SK-N-SH treated with all-trans-retinoic acid at 6 μM for 48 hours (cell line): ENCODE measurements at regions not wholly inside any gene's neighbourhood (a gene's known extent, or its start where the extent isn't known, plus 50 kb on each side); places are given as distances from the start of the nearest gene placed in this dataset.

Experiments used
- ATAC-seq: fragments of 200-7000 bp; cut with Tn5 transposase; 3 replicates; pipeline ENCODE4 v1.9.1; 2020; ENCODE audit warnings: mild to moderate bottlenecking, moderate library complexity
- ARNTL ChIP-seq: fragments of 450-650 bp; formaldehyde crosslinking; IDR thresholded peaks from 2 replicates; pipeline ENCODE4 v1.5.0; 2020; ENCODE audit warnings: low read depth, mild to moderate bottlenecking, moderate library complexity, borderline replicate concordance
- BACH2 ChIP-seq: fragments of 250-450 bp; sonication (Bioruptor Pico); IDR thresholded peaks from 2 replicates; pipeline ENCODE4 v1.9.0; 2021; ENCODE audit warnings: mild to moderate bottlenecking, borderline replicate concordance
- CSDC2 ChIP-seq: fragments of 250-450 bp; sonication (Bioruptor Pico); IDR thresholded peaks from 2 replicates; pipeline ENCODE4 v1.5.0; 2020; ENCODE audit warnings: mild to moderate bottlenecking, moderate library complexity
- CSRNP3 ChIP-seq: fragments of 250-450 bp; sonication (Bioruptor Pico); IDR thresholded peaks from 2 replicates; pipeline ENCODE4 v1.5.1; 2021; ENCODE audit warnings: mild to moderate bottlenecking, moderate library complexity
- ESRRG ChIP-seq: fragments of 250-450 bp; sonication (Bioruptor Pico); IDR thresholded peaks from 2 replicates; pipeline ENCODE4 v1.6.1; 2021; ENCODE audit warnings: mild to moderate bottlenecking
- GLIS3 ChIP-seq: fragments of 250-450 bp; sonication (Bioruptor Pico); IDR thresholded peaks from 2 replicates; pipeline ENCODE4 v1.5.0; 2020; ENCODE audit warnings: mild to moderate bottlenecking, moderate library complexity
- ISL1 ChIP-seq: fragments of 250-450 bp; sonication (Bioruptor Pico); IDR thresholded peaks from 2 replicates; pipeline ENCODE4 v2.1.2; 2022; ENCODE audit warnings: mild to moderate bottlenecking, moderate library complexity
- OSR1 ChIP-seq: fragments of 250-450 bp; sonication (Bioruptor Pico); IDR thresholded peaks from 2 replicates; pipeline ENCODE4 v1.8.0; 2022; ENCODE audit warnings: moderate library complexity, mild to moderate bottlenecking, inconsistent platforms
- PATZ1 ChIP-seq: fragments of 250-450 bp; sonication (Bioruptor Pico); IDR thresholded peaks from 2 replicates; pipeline ENCODE4 v1.8.0; 2020; ENCODE audit warnings: mild to moderate bottlenecking, moderate library complexity, borderline replicate concordance
- POU6F1 ChIP-seq: fragments of 250-450 bp; sonication (Bioruptor Pico); IDR thresholded peaks from 2 replicates; pipeline ENCODE4 v1.8.0; 2021; ENCODE audit warnings: low read depth, mild to moderate bottlenecking, moderate library complexity, borderline replicate concordance
- PPARA ChIP-seq: fragments of 250-450 bp; sonication (Bioruptor Pico); IDR thresholded peaks from 2 replicates; pipeline ENCODE4 v1.5.0; 2020; ENCODE audit warnings: mild to moderate bottlenecking, borderline replicate concordance
- RARB ChIP-seq: fragments of 250-450 bp; sonication (Bioruptor Pico); IDR thresholded peaks from 2 replicates; pipeline ENCODE4 v1.8.0; 2021; ENCODE audit warnings: mild to moderate bottlenecking, moderate library complexity
- SNAI2 ChIP-seq: fragments of 250-450 bp; sonication (Bioruptor Pico); IDR thresholded peaks from 2 replicates; pipeline ENCODE4 v1.5.0; 2020; ENCODE audit warnings: mild to moderate bottlenecking, moderate library complexity
- TCF4 ChIP-seq: fragments of 250-450 bp; sonication (Bioruptor Pico); IDR thresholded peaks from 2 replicates; pipeline ENCODE4 v1.8.0; 2021; ENCODE audit warnings: mild to moderate bottlenecking, moderate library complexity, borderline replicate concordance
- TOX ChIP-seq: fragments of 250-450 bp; sonication (Bioruptor Pico); IDR thresholded peaks from 2 replicates; pipeline ENCODE4 v1.8.0; 2021; ENCODE audit warnings: mild to moderate bottlenecking, moderate library complexity, borderline replicate concordance
- TSHZ2 ChIP-seq: fragments of 250-450 bp; sonication (Bioruptor Pico); IDR thresholded peaks from 2 replicates; pipeline ENCODE4 v1.5.0; 2020; ENCODE audit warnings: mild to moderate bottlenecking, moderate library complexity
- ZC3H10 ChIP-seq: fragments of 250-450 bp; sonication (Bioruptor Pico); IDR thresholded peaks from 2 replicates; pipeline ENCODE4 v1.5.1; 2021; ENCODE audit warnings: mild to moderate bottlenecking, moderate library complexity
- ZFP3 ChIP-seq: fragments of 250-450 bp; sonication (Bioruptor Pico); IDR thresholded peaks from 2 replicates; pipeline ENCODE4 v1.5.0; 2020; ENCODE audit warnings: mild to moderate bottlenecking, moderate library complexity
- ZFP30 ChIP-seq: fragments of 450-650 bp; formaldehyde crosslinking; IDR thresholded peaks from 2 replicates; pipeline ENCODE4 v1.5.0; 2022; ENCODE audit warnings: mild to moderate bottlenecking, moderate library complexity
- ZNF70 ChIP-seq: fragments of 450-650 bp; formaldehyde crosslinking; IDR thresholded peaks from 2 replicates; pipeline ENCODE4 v1.5.0; 2020; ENCODE audit warnings: mild to moderate bottlenecking, moderate library complexity
- ZNF8 ChIP-seq: fragments of 450-650 bp; formaldehyde crosslinking; IDR thresholded peaks from 2 replicates; pipeline ENCODE4 v1.5.0; 2020; ENCODE audit warnings: mild to moderate bottlenecking, moderate library complexity

GRCh38 chr11:92409355-92409754, 184.7 kb downstream of the FAT3 start:
- TF ChIP-seq ZC3H10 (CRISPR knock-in tag), result no peak
- TF ChIP-seq SNAI2 (CRISPR knock-in tag), result no peak
- no peak for TF ChIP-seq ZFP3 (CRISPR knock-in tag)
- TF ChIP-seq RARB (CRISPR knock-in tag), result no peak
- TF ChIP-seq ISL1 (CRISPR knock-in tag), result no peak
- TF ChIP-seq ARNTL, result no peak
- TF ChIP-seq CSRNP3 (CRISPR knock-in tag), result no peak
- TF ChIP-seq TSHZ2 (CRISPR knock-in tag), result no peak
- no peak for TF ChIP-seq GLIS3
- no peak for TF ChIP-seq TOX
- no peak for TF ChIP-seq ZFP30 (CRISPR knock-in tag)
- TF ChIP-seq PPARA (CRISPR knock-in tag), result no peak
- no peak for TF ChIP-seq OSR1 (CRISPR knock-in tag)
- TF ChIP-seq ZNF70, result no peak
- TF ChIP-seq CSDC2, result no peak
- no peak for TF ChIP-seq TCF4 (CRISPR knock-in tag)
- ATAC-seq, result no peak

- no peak for TF ChIP-seq TSHZ2 (CRISPR knock-in tag)
- no peak for TF ChIP-seq ZNF8
- TF ChIP-seq PPARA (CRISPR knock-in tag), result no peak
- no peak for TF ChIP-seq TCF4 (CRISPR knock-in tag)
- TF ChIP-seq BACH2 (CRISPR knock-in tag), result no peak
- no peak for TF ChIP-seq ISL1 (CRISPR knock-in tag)
- TF ChIP-seq RARB (CRISPR knock-in tag), result no peak
- no peak for TF ChIP-seq PATZ1
- no peak for TF ChIP-seq GLIS3
- no peak for TF ChIP-seq ZFP30 (CRISPR knock-in tag)
- no peak for TF ChIP-seq CSRNP3 (CRISPR knock-in tag)
- TF ChIP-seq ESRRG, result no peak
- TF ChIP-seq ZFP3 (CRISPR knock-in tag), result no peak
- no peak for TF ChIP-seq OSR1 (CRISPR knock-in tag)
- no peak for TF ChIP-seq TOX
- no peak for TF ChIP-seq ARNTL
- TF ChIP-seq POU6F1 (CRISPR knock-in tag), result no peak
- ATAC-seq, result no peak
These were observed 185.3 kb downstream of the FAT3 start for GRCh38 chr11:92409956-92410355.
